A549 (cell line): ENCODE measurements at regions not wholly inside any gene's neighbourhood (a gene's known extent, or its start where the extent isn't known, plus 50 kb on each side); places are given as distances from the start of the nearest gene placed in this dataset.

Experiments used
- CEBPB ChIP-seq, 2 experiments: fragments of >200 bp in 1 of 2; sonication (Bioruptor Twin) in 1 of 2; formaldehyde crosslinking in 1 of 2; IDR thresholded peaks; 2 replicates each; pipeline ENCODE4 v1.6.1; 2012 to 2016
- CTCF ChIP-seq: fragments of >200 bp; sonication (Bioruptor Twin); formaldehyde crosslinking; IDR thresholded peaks from 3 replicates; pipeline ENCODE4 v1.5.1; 2016
- HOXB5 ChIP-seq: fragments of 250-450 bp; sonication (Bioruptor Pico); IDR thresholded peaks from 2 replicates; pipeline ENCODE4 v1.5.0; 2020; ENCODE audit warnings: mild to moderate bottlenecking, moderate library complexity
- JUN ChIP-seq, 2 experiments: fragments of >200 bp; sonication (Bioruptor Twin); formaldehyde crosslinking; IDR thresholded peaks; 2 replicates in 1 of 2; 3 replicates in 1 of 2; pipeline ENCODE4 v1.6.1; 2016 to 2017
- POLR2A ChIP-seq: IDR thresholded peaks from 2 replicates; pipeline ENCODE4 v1.6.1; 2012; ENCODE audit warnings: mild to moderate bottlenecking, low read length
- RFX5 ChIP-seq: fragments of 450-650 bp; IDR thresholded peaks from 2 replicates; pipeline ENCODE4 v1.7.1; 2014; ENCODE audit warnings: antibody characterized with exemption, mild to moderate bottlenecking, moderate library complexity
- ZC3H11A ChIP-seq: fragments of 450-650 bp; IDR thresholded peaks from 2 replicates; pipeline ENCODE4 v1.6.1; 2014; ENCODE audit warnings: antibody characterized with exemption, mild to moderate bottlenecking

GRCh38 chr9:27818348-27818747 is 245.1 kb upstream of the C9orf72 start:
- no peak for TF ChIP-seq CTCF
- TF ChIP-seq RFX5, result no peak
- no peak for TF ChIP-seq JUN (IDR thresholded peaks at IDR 0.05)
- no peak for TF ChIP-seq POLR2A
- TF ChIP-seq CEBPB (IDR thresholded peaks at IDR 0.05), result no peak
- TF ChIP-seq ZC3H11A, result no peak
- TF ChIP-seq HOXB5 (CRISPR knock-in tag), result no peak
